Osteoblast (primary cell): ENCODE measurements at regions not wholly inside any gene's neighbourhood (a gene's known extent, or its start where the extent isn't known, plus 50 kb on each side); places are given as distances from the start of the nearest gene placed in this dataset.

ENCODE experiments used
- DNase-seq: peaks from one replicate; pipeline ENCODE4 v3.0.0; 2011; ENCODE audit warnings: low spot score, mixed read lengths; ENCODE audit not compliant: insufficient read length; ENCODE audit errors: missing footprints
- H2AFZ ChIP-seq: 2 replicates; pipeline ENCODE4 v1.6.0; 2011; ENCODE audit warnings: mild to moderate bottlenecking, low read length
- H3K27ac ChIP-seq: 2 replicates; pipeline ENCODE4 v1.5.1; 2011; ENCODE audit warnings: mild to moderate bottlenecking, low read depth, low read length, moderate library complexity
- H3K27me3 ChIP-seq: 2 replicates; pipeline ENCODE4 v1.6.0; 2012; ENCODE audit warnings: mild to moderate bottlenecking, control low read depth, inconsistent platforms, low read length, moderate library complexity; ENCODE audit not compliant: insufficient read depth
- H3K36me3 ChIP-seq: 2 replicates; pipeline ENCODE4 v1.5.1; 2011; ENCODE audit warnings: mild to moderate bottlenecking, low read length, control low read depth, moderate library complexity; ENCODE audit not compliant: insufficient read depth
- H3K4me1 ChIP-seq: 2 replicates; pipeline ENCODE4 v1.5.1; 2011; ENCODE audit warnings: mild to moderate bottlenecking, low read length, control low read depth, moderate library complexity; ENCODE audit not compliant: insufficient read depth
- H3K4me2 ChIP-seq: 2 replicates; pipeline ENCODE4 v1.6.0; 2011; ENCODE audit warnings: mild to moderate bottlenecking, low read length; ENCODE audit not compliant: insufficient read depth
- H3K4me3 ChIP-seq: fragments of 200-600 bp; sonication (generic); 3 replicates; pipeline ENCODE4 v1.5.1; 2012; ENCODE audit warnings: mild to moderate bottlenecking, low read length, inconsistent platforms; ENCODE audit not compliant: insufficient read depth
- H3K79me2 ChIP-seq: 2 replicates; pipeline ENCODE4 v1.6.0; 2012; ENCODE audit warnings: mild to moderate bottlenecking, low read length, control low read depth, inconsistent platforms; ENCODE audit not compliant: insufficient read depth
- H3K9me3 ChIP-seq: 2 replicates; pipeline ENCODE4 v1.5.1; 2011; ENCODE audit warnings: low read depth, low read length, control low read depth
- H4K20me1 ChIP-seq: 2 replicates; pipeline ENCODE4 v1.6.0; 2012; ENCODE audit warnings: mild to moderate bottlenecking, low read length, control low read depth; ENCODE audit not compliant: insufficient read depth
- CTCF ChIP-seq: IDR thresholded peaks from 2 replicates; pipeline ENCODE4 v1.5.1; 2011; ENCODE audit warnings: mild to moderate bottlenecking, low read depth, low read length, moderate library complexity; ENCODE audit errors: extremely low read depth

GRCh38 chr7:25313526-25313925 is 85.2 kb upstream of the NPVF start:
- DNase-seq = no peak
- Histone ChIP-seq H3K27ac (no peak overlapping the region), H3K79me2 (no peaks in the 10 kb centered on the region), H3K4me3 (no peak overlapping the region), H2AFZ (no peak overlapping the region), H3K4me2 (no peak overlapping the region), H3K36me3 (no peaks in the 10 kb centered on the region), H3K4me1 (no peaks in the 10 kb centered on the region), H3K9me3 (no peaks in the 10 kb centered on the region), H4K20me1 (no peaks in the 10 kb centered on the region), H3K27me3 (no peaks in the 10 kb centered on the region)
- no peak for TF ChIP-seq CTCF

DNA sequence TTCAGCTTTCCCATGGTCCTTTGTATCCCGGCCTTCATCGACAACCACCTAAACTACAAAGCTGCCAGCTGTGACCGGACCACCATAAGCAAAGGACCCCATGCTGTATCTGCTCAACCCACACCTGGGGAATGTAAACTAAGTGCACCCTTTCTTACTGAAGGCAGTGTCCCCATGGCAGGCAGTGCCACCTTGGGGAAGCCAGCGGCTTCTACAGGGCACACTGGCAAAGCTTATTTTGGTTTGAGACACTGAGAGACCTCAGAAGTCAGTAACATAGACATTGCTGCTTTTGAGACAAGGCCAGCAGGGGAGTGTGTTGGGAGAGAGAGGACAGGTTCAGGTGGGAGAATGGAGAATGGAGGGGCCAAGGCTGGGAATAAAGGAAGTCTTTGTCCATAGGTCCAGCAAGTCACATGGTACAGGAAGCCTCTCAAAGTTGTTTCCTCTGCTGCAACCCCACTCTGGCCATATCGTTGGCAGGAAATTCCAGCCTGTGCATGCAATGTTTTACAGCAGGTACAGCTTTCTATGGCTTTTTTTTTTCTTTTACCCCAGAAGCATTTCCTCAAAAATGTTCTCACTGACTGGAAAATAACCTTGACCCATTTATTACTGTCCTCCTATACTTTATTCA is 85.9 kb upstream of the NPVF start:
- Histone ChIP-seq H3K27me3 (no peaks in the 10 kb centered on the region), H3K27ac (no peak overlapping the region), H3K4me3 (no peak overlapping the region), H3K79me2 (no peaks in the 10 kb centered on the region), H3K9me3 (no peaks in the 10 kb centered on the region), H3K4me1 (no peaks in the 10 kb centered on the region), H3K36me3 (no peaks in the 10 kb centered on the region), H4K20me1 (no peaks in the 10 kb centered on the region), H3K4me2 (no peak overlapping the region), H2AFZ (no peak overlapping the region)
- no peak for TF ChIP-seq CTCF
- DNase-seq = no peak

GRCh38 chr7:25314731-25315267 is 86.5 kb upstream of the NPVF start:
- no peak overlapping the region for H3K4me2 ChIP-seq
- no peaks in the 10 kb centered on the region for H3K79me2 ChIP-seq
- no peak overlapping the region for H3K27ac ChIP-seq
- no peak overlapping the region for H2AFZ ChIP-seq
- no peaks in the 10 kb centered on the region for H3K9me3 ChIP-seq
- no peak for TF ChIP-seq CTCF
- H3K4me1 ChIP-seq = no peaks in the 10 kb centered on the region
- no peaks in the 10 kb centered on the region for H3K27me3 ChIP-seq
- no peak for DNase-seq
- H3K4me3 ChIP-seq = no peak overlapping the region
- H4K20me1 ChIP-seq = no peaks in the 10 kb centered on the region
- no peaks in the 10 kb centered on the region for H3K36me3 ChIP-seq

DNA sequence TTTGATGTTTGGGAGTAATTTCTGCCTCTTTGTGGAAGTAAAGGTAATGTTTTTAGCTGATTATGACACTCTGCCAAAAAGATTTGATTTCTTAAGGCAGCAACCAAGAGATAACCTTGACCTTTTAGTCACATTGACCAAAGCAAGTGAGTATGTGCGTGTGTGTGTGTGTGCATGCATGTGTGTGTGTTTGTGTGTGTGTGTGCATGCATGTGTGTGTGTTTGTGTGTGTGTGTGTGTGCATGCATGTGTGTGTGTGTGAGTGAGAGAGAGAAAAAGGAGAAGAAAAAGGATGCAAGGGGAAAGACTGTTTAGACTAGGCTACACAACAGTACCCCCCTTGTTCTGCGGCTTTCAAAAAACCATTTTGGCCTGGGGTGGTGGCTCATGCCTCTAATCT is 88.1 kb upstream of the NPVF start:
- Histone ChIP-seq H3K27me3 (no peaks in the 10 kb centered on the region), H3K4me1 (no peaks in the 10 kb centered on the region), H3K9me3 (no peaks in the 10 kb centered on the region), H4K20me1 (no peaks in the 10 kb centered on the region), H2AFZ (no peak overlapping the region), H3K4me3 (no peak overlapping the region), H3K79me2 (no peaks in the 10 kb centered on the region), H3K36me3 (no peaks in the 10 kb centered on the region), H3K4me2 (no peak overlapping the region), H3K27ac (no peak overlapping the region)
- no peak for TF ChIP-seq CTCF
- no peak for DNase-seq
